ENCODE measurements at regions not wholly inside any gene's neighbourhood (a gene's known extent, or its start where the extent isn't known, plus 50 kb on each side); places are given as distances from the start of the nearest gene placed in this dataset.

GRCh38 chr1:110260194-110260593 is 50.1 kb downstream of the KCNC4 start:
- no peak for ATAC-seq

GRCh38 chr1:110262296-110262695 is 52.2 kb downstream of the KCNC4 start:
- TF ChIP-seq TEAD4 (CRISPR knock-in tag; IDR thresholded peaks at IDR 0.05) = no peak
- no peak for TF ChIP-seq ZNF232 (CRISPR knock-in tag; IDR thresholded peaks at IDR 0.05)
- no peak for TF ChIP-seq NFATC4 (CRISPR knock-in tag; IDR thresholded peaks at IDR 0.05)
- TF ChIP-seq ZNF121 (CRISPR knock-in tag; IDR thresholded peaks at IDR 0.05) = no peak
- no peak for TF ChIP-seq SMAD4 (CRISPR knock-in tag; IDR thresholded peaks at IDR 0.05)
- TF ChIP-seq USF1 (CRISPR knock-in tag; IDR thresholded peaks at IDR 0.05) = no peak
- TF ChIP-seq, protein P1, sequence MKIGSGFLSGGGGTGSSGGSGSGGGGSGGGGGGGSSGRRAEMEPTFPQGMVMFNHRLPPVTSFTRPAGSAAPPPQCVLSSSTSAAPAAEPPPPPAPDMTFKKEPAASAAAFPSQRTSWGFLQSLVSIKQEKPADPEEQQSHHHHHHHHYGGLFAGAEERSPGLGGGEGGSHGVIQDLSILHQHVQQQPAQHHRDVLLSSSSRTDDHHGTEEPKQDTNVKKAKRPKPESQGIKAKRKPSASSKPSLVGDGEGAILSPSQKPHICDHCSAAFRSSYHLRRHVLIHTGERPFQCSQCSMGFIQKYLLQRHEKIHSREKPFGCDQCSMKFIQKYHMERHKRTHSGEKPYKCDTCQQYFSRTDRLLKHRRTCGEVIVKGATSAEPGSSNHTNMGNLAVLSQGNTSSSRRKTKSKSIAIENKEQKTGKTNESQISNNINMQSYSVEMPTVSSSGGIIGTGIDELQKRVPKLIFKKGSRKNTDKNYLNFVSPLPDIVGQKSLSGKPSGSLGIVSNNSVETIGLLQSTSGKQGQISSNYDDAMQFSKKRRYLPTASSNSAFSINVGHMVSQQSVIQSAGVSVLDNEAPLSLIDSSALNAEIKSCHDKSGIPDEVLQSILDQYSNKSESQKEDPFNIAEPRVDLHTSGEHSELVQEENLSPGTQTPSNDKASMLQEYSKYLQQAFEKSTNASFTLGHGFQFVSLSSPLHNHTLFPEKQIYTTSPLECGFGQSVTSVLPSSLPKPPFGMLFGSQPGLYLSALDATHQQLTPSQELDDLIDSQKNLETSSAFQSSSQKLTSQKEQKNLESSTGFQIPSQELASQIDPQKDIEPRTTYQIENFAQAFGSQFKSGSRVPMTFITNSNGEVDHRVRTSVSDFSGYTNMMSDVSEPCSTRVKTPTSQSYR (CRISPR knock-in tag; IDR thresholded peaks at IDR 0.05) = no peak
- no peak for TF ChIP-seq E2F1 (CRISPR knock-in tag; IDR thresholded peaks at IDR 0.05)
- TF ChIP-seq, protein P2, sequence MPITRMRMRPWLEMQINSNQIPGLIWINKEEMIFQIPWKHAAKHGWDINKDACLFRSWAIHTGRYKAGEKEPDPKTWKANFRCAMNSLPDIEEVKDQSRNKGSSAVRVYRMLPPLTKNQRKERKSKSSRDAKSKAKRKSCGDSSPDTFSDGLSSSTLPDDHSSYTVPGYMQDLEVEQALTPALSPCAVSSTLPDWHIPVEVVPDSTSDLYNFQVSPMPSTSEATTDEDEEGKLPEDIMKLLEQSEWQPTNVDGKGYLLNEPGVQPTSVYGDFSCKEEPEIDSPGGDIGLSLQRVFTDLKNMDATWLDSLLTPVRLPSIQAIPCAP (CRISPR knock-in tag; IDR thresholded peaks at IDR 0.05) = no peak
- Mint-ChIP-seq H3K36me3 (no peaks in the 10 kb centered on the region), H3K27me3 (ENCODE audit: low read depth) (peaks cover 20% of the 10 kb centered on the region), H3K4me1 (peaks cover 19% of the 10 kb centered on the region), H3K4me3 (no peak overlapping the region), H3K9me3 (no peaks in the 10 kb centered on the region), H3K27ac (no peak overlapping the region)
- ATAC-seq (no peak), DNase-seq (ENCODE audit: low spot score) (no peak)
- ChIA-PET CTCF (interaction anchor here (1.2 kb wide), 1 partner anchor 50 kb away, joined by 3 read pairs; no protein-coding TSS in a partner anchor), POLR2A (no interaction called here)

More at GRCh38 chr1:110260194-110260593, 50.1 kb downstream of the KCNC4 start:
- Mint-ChIP-seq H3K4me1 (peaks cover 13% of the 10 kb centered on the region; the same call in 1 of the 2 replicates), H3K4me3 (no peak overlapping the region), H3K27me3 (ENCODE audit: low read depth) (peaks cover 20% of the 10 kb centered on the region), H3K27ac (no peak overlapping the region), H3K9me3 (no peaks in the 10 kb centered on the region), H3K36me3 (no peaks in the 10 kb centered on the region)
- ChIA-PET POLR2A (no interaction called here), CTCF (interaction anchor here (0.8 kb wide), 1 partner anchor 195 kb away, joined by 3 read pairs; no protein-coding TSS in a partner anchor)
- no peak for DNase-seq (ENCODE audit: low spot score)
- TF ChIP-seq, protein P3, sequence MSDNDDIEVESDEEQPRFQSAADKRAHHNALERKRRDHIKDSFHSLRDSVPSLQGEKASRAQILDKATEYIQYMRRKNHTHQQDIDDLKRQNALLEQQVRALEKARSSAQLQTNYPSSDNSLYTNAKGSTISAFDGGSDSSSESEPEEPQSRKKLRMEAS (CRISPR knock-in tag; IDR thresholded peaks at IDR 0.05) = no peak
- TF ChIP-seq, protein P2 (CRISPR knock-in tag; IDR thresholded peaks at IDR 0.05) = no peak
- no peak for TF ChIP-seq ZBTB43 (CRISPR knock-in tag; IDR thresholded peaks at IDR 0.05)
- TF ChIP-seq TCF7 (CRISPR knock-in tag; IDR thresholded peaks at IDR 0.05; ENCODE audit: low read depth) = no peak
- no peak for TF ChIP-seq TEAD4 (CRISPR knock-in tag; IDR thresholded peaks at IDR 0.05)
- no peak for TF ChIP-seq ATF3 (CRISPR knock-in tag; conservative IDR thresholded peaks at IDR 0.05)
- no peak for TF ChIP-seq GTF2I (CRISPR knock-in tag; conservative IDR thresholded peaks at IDR 0.05)
- TF ChIP-seq ZNF396 (CRISPR knock-in tag; IDR thresholded peaks at IDR 0.05; ENCODE audit: borderline replicate concordance) = no peak
- no peak for TF ChIP-seq IRF2 (CRISPR knock-in tag; IDR thresholded peaks at IDR 0.05; ENCODE audit: borderline replicate concordance, low read depth)
- TF ChIP-seq HMGA2 (CRISPR knock-in tag; IDR thresholded peaks at IDR 0.05) = no peak

Data from WTC11 (cell line).